Fibroblast of lung (primary cell): ENCODE measurements at regions not wholly inside any gene's neighbourhood (a gene's known extent, or its start where the extent isn't known, plus 50 kb on each side); places are given as distances from the start of the nearest gene placed in this dataset.

Experiments used
- DNase-seq, 2 donors: peaks; one replicate each; pipeline versions ENCODE4 v3.0.0 to v3.0.0-alpha.2; 2010; ENCODE audit warnings: low read depth in 2 of 2
- H2AFZ ChIP-seq: 2 replicates; pipeline ENCODE4 v1.5.1; 2012; ENCODE audit warnings: low read length, control low read depth, inconsistent platforms
- H3K27ac ChIP-seq: 2 replicates; pipeline ENCODE4 v1.5.1; 2011; ENCODE audit warnings: low read length, control low read depth; ENCODE audit not compliant: insufficient read depth
- H3K27me3 ChIP-seq: 2 replicates; pipeline ENCODE4 v1.5.1; 2011; ENCODE audit warnings: mild to moderate bottlenecking, low read length; ENCODE audit not compliant: control insufficient read depth, insufficient read depth
- H3K36me3 ChIP-seq: 2 replicates; pipeline ENCODE4 v1.5.1; 2011; ENCODE audit warnings: low read length; ENCODE audit not compliant: control insufficient read depth, insufficient read depth
- H3K4me1 ChIP-seq: 2 replicates; pipeline ENCODE4 v1.5.1; 2011; ENCODE audit warnings: low read length; ENCODE audit not compliant: control insufficient read depth, insufficient read depth; ENCODE audit errors: extremely low read depth
- H3K4me2 ChIP-seq: 2 replicates; pipeline ENCODE4 v1.5.1; 2011; ENCODE audit warnings: low read length, control low read depth; ENCODE audit not compliant: insufficient read depth; ENCODE audit errors: extremely low read depth
- H3K4me3 ChIP-seq, 4 experiments: fragments of 200-600 bp in 1 of 4; sonication (generic) in 1 of 4; replicated peaks in 1 of 4; 2 replicates each; pipeline ENCODE4 v1.5.1; 2011 to 2016; ENCODE audit warnings: low read length in 4 of 4, low read depth in 3 of 4, mild to moderate bottlenecking in 3 of 4, control low read depth in 2 of 4, inconsistent platforms in 1 of 4, mixed read lengths in 1 of 4; ENCODE audit not compliant: insufficient read depth in 1 of 4; ENCODE audit errors: control extremely low read depth in 1 of 4
- H3K79me2 ChIP-seq: 2 replicates; pipeline ENCODE4 v1.5.1; 2012; ENCODE audit warnings: mild to moderate bottlenecking, low read length, inconsistent platforms; ENCODE audit not compliant: control insufficient read depth, insufficient read depth
- H3K9ac ChIP-seq: 2 replicates; pipeline ENCODE4 v1.5.1; 2011; ENCODE audit warnings: mild to moderate bottlenecking, low read length, control low read depth; ENCODE audit not compliant: insufficient read depth
- H3K9me3 ChIP-seq: 2 replicates; pipeline ENCODE4 v1.5.1; 2012; ENCODE audit warnings: low read depth, low read length; ENCODE audit not compliant: control insufficient read depth, insufficient read depth
- H4K20me1 ChIP-seq: 2 replicates; pipeline ENCODE4 v1.5.1; 2011; ENCODE audit warnings: low read length; ENCODE audit not compliant: control insufficient read depth, insufficient read depth; ENCODE audit errors: extremely low read depth
- CTCF ChIP-seq, 2 donors: IDR thresholded peaks in 1 of 2; conservative IDR thresholded peaks in 1 of 2; 1 replicate in 1 of 2; 2 replicates in 1 of 2; pipeline ENCODE4 v1.5.1; 2011 to 2012; ENCODE audit warnings: low read length in 2 of 2, control low read depth in 1 of 2, inconsistent platforms in 1 of 2, low read depth in 1 of 2, mild to moderate bottlenecking in 1 of 2
- EZH2 ChIP-seq: IDR thresholded peaks from 2 replicates; pipeline ENCODE4 v1.5.1; 2012; ENCODE audit warnings: low read length, control low read depth, mild to moderate bottlenecking; ENCODE audit errors: missing control alignments

GRCh38 chr1:203401199-203401877 lies 50.4 kb upstream of the FMOD start:
- Histone ChIP-seq H3K36me3 (no peaks in the 10 kb centered on the region), H3K4me2 (no peak overlapping the region), H3K27ac (no peak overlapping the region), H3K4me1 (peaks cover 17% of the 10 kb centered on the region), H2AFZ (no peak overlapping the region), H3K79me2 (no peaks in the 10 kb centered on the region), H4K20me1 (no peaks in the 10 kb centered on the region), H3K4me3 (no peak overlapping the region), H3K9me3 (no peaks in the 10 kb centered on the region), H3K27me3 (no peaks in the 10 kb centered on the region), H3K9ac (no peak overlapping the region)
- TF ChIP-seq EZH2 (no peak), CTCF (conservative IDR thresholded peaks at IDR 0.05 in 1 of 2, IDR thresholded peaks at IDR 0.05 in 1 of 2; ENCODE audit: low read depth in 1 of 2, low read length in 2 of 2) (no peak)
- DNase-seq, result no peak

GRCh38 chr1:203402152-203402551 lies 51.2 kb upstream of the FMOD start:
- no peaks in the 10 kb centered on the region for H3K79me2 ChIP-seq
- H3K4me3 ChIP-seq, result no peak overlapping the region
- H3K4me2 ChIP-seq, result no peak overlapping the region
- H3K9me3 ChIP-seq, result no peaks in the 10 kb centered on the region
- H3K27ac ChIP-seq, result peak overlapping the region; percentile 52
- peaks cover 24% of the 10 kb centered on the region for H3K4me1 ChIP-seq
- TF ChIP-seq EZH2 (no peak), CTCF (conservative IDR thresholded peaks at IDR 0.05 in 1 of 2, IDR thresholded peaks at IDR 0.05 in 1 of 2; ENCODE audit: low read depth in 1 of 2, low read length in 2 of 2) (no peak)
- no peaks in the 10 kb centered on the region for H3K27me3 ChIP-seq
- H3K9ac ChIP-seq, result no peak overlapping the region
- no peaks in the 10 kb centered on the region for H3K36me3 ChIP-seq
- H2AFZ ChIP-seq, result peak overlapping the region; percentile 28
- DNase-seq, result no peak
- no peaks in the 10 kb centered on the region for H4K20me1 ChIP-seq

GRCh38 chr1:203402629-203403337 lies 51.9 kb upstream of the FMOD start:
- H2AFZ ChIP-seq, result no peak overlapping the region
- no peak overlapping the region for H3K4me3 ChIP-seq
- TF ChIP-seq CTCF (conservative IDR thresholded peaks at IDR 0.05 in 1 of 2, IDR thresholded peaks at IDR 0.05 in 1 of 2; ENCODE audit: low read depth in 1 of 2, low read length in 2 of 2) (no peak), EZH2 (no peak)
- H4K20me1 ChIP-seq, result no peaks in the 10 kb centered on the region
- H3K27me3 ChIP-seq, result no peaks in the 10 kb centered on the region
- H3K9me3 ChIP-seq, result no peaks in the 10 kb centered on the region
- peaks cover 24% of the 10 kb centered on the region for H3K4me1 ChIP-seq
- no peaks in the 10 kb centered on the region for H3K36me3 ChIP-seq
- no peak overlapping the region for H3K9ac ChIP-seq
- peak; percentile 86 to 99 for DNase-seq
- peak overlapping the region; percentile 52 for H3K27ac ChIP-seq
- no peaks in the 10 kb centered on the region for H3K79me2 ChIP-seq
- H3K4me2 ChIP-seq, result peak overlapping the region; percentile 65
